K562 (cell line): ENCODE measurements at regions not wholly inside any gene's neighbourhood (a gene's known extent, or its start where the extent isn't known, plus 50 kb on each side); places are given as distances from the start of the nearest gene placed in this dataset.

Experiments used
- ATAC-seq: fragments of 200-7000 bp; cut with Tn5 transposase; 3 replicates; pipeline ENCODE4 v1.9.1; 2020; ENCODE audit warnings: moderate library complexity
- BruUV-seq: library from RNA; stranded (reverse); fragments of 400-500 nt; replicated peaks from 2 replicates; lab custom pipeline; 2021; lab: Mats Ljungman, UMichigan
- CTCF ChIA-PET: fragments of 300-600 bp; formaldehyde crosslinking; extraction: SDS; loops from one replicate; lab custom pipeline; 2021; ENCODE audit warnings: low intra/inter-chr PET ratio; lab: Yijun Ruan, JAX
- POLR2A ChIA-PET: fragments of 300-600, 350-650 bp; sonication (Branson Sonifier 250); formaldehyde crosslinking; extraction: SDS; loops from one replicate; lab custom pipeline; 2021; ENCODE audit warnings: antibody characterized with exemption, inconsistent platforms; lab: Yijun Ruan, JAX
- DNase-seq, 4 experiments: peaks; one replicate each; pipeline versions ENCODE4 v3.0.0 to v3.0.0-alpha.2; 2011 to 2018; ENCODE audit warnings: low spot score in 3 of 4, mixed read lengths in 3 of 4; ENCODE audit errors: extremely low read depth in 1 of 4
- FAIRE-seq: peaks from 2 replicates; lab custom pipeline; 2011; peaks lifted over from hg19 to GRCh38; lab: Jason Lieb, UNC
- H2AFZ ChIP-seq: 2 replicates; pipeline ENCODE4 v1.6.0; 2011; ENCODE audit warnings: low read depth, low read length, control low read depth, inconsistent platforms
- H3K27ac ChIP-seq: fragments of 200-600 bp; 3 replicates; pipeline ENCODE4 v1.8.0; 2011; ENCODE audit warnings: low read depth, mild to moderate bottlenecking, control low read depth, inconsistent platforms, low read length, moderate library complexity, mixed read lengths; ENCODE audit errors: extremely low read depth
- H3K27me3 ChIP-seq, 2 experiments: fragments of 300-600 bp in 1 of 2; 2 replicates in 1 of 2; 3 replicates in 1 of 2; pipeline versions ENCODE4 v1.6.0 to v1.8.0; 2011; ENCODE audit warnings: inconsistent platforms in 2 of 2, low read length in 2 of 2, mild to moderate bottlenecking in 1 of 2, mixed read lengths in 1 of 2, moderate library complexity in 1 of 2; ENCODE audit not compliant: control insufficient read depth in 2 of 2, insufficient read depth in 2 of 2
- H3K36me3 ChIP-seq: fragments of 300-600 bp; 3 replicates; pipeline ENCODE4 v1.8.0; 2011; ENCODE audit warnings: mild to moderate bottlenecking, low read length, inconsistent platforms; ENCODE audit not compliant: control insufficient read depth, insufficient read depth
- H3K4me1 ChIP-seq, 2 experiments: fragments of 200-600 bp in 1 of 2; replicated peaks in 1 of 2; 2 replicates in 1 of 2; 3 replicates in 1 of 2; pipeline versions ENCODE4 v1.5.1 to v1.8.0; 2011; ENCODE audit warnings: inconsistent platforms in 2 of 2, low read length in 2 of 2, mild to moderate bottlenecking in 1 of 2, mixed read lengths in 1 of 2, moderate library complexity in 1 of 2; ENCODE audit not compliant: control insufficient read depth in 2 of 2, insufficient read depth in 2 of 2
- H3K4me2 ChIP-seq: 2 replicates; pipeline ENCODE4 v1.6.1; 2011; ENCODE audit warnings: low read length, control low read depth, inconsistent platforms, mixed read lengths; ENCODE audit not compliant: insufficient read depth
- H3K4me3 ChIP-seq: fragments of 200-600 bp; sonication (generic), shearing (Covaris generic); 2 replicates; pipeline ENCODE4 v1.5.1; 2016; ENCODE audit warnings: control low read depth, inconsistent platforms
- H3K79me2 ChIP-seq: fragments of 200-600 bp; 3 replicates; pipeline ENCODE4 v1.8.0; 2011; ENCODE audit warnings: low read length, inconsistent platforms; ENCODE audit not compliant: control insufficient read depth, insufficient read depth
- H3K9ac ChIP-seq, 2 experiments: 2 replicates each; pipeline versions ENCODE4 v1.6.0 to v1.6.1; 2011; ENCODE audit warnings: low read depth in 2 of 2, low read length in 2 of 2, control low read depth in 1 of 2, inconsistent platforms in 1 of 2, mild to moderate bottlenecking in 1 of 2, mixed read lengths in 1 of 2; ENCODE audit not compliant: insufficient read depth in 1 of 2
- H3K9me1 ChIP-seq: one replicate; pipeline ENCODE4 v1.6.0; 2011; ENCODE audit warnings: inconsistent platforms, mild to moderate bottlenecking, low read length, moderate library complexity; ENCODE audit not compliant: control insufficient read depth, insufficient read depth
- H3K9me3 ChIP-seq: replicated peaks from 2 replicates; pipeline ENCODE4 v1.5.1; 2011; ENCODE audit warnings: low read depth, low read length, inconsistent platforms; ENCODE audit not compliant: control insufficient read depth, insufficient read depth
- H4K20me1 ChIP-seq: replicated peaks from 2 replicates; pipeline ENCODE4 v1.6.1; 2011; ENCODE audit warnings: low read length, inconsistent platforms, mixed read lengths; ENCODE audit not compliant: control insufficient read depth, insufficient read depth
- ATF7 ChIP-seq: fragments of 450-650 bp; IDR thresholded peaks from 2 replicates; pipeline ENCODE4 v1.7.1; 2014; ENCODE audit warnings: mild to moderate bottlenecking, moderate library complexity
- CREM ChIP-seq: IDR thresholded peaks from 2 replicates; pipeline ENCODE4 v1.6.1; 2014; ENCODE audit warnings: antibody characterized with exemption, low read depth
- DMBX1 ChIP-seq: fragments of 250-450 bp; sonication (Bioruptor Pico); IDR thresholded peaks from 2 replicates; pipeline ENCODE4 v1.8.0; 2022; ENCODE audit warnings: inconsistent platforms, mild to moderate bottlenecking, moderate library complexity, borderline replicate concordance
- GABPB2 ChIP-seq: fragments of 250-450 bp; sonication (Bioruptor Pico); conservative IDR thresholded peaks from 2 replicates; pipeline ENCODE4 v1.5.1; 2021; ENCODE audit warnings: mild to moderate bottlenecking
- GTF3C2 ChIP-seq: IDR thresholded peaks from 3 replicates; pipeline ENCODE4 v1.6.1; 2011; ENCODE audit warnings: borderline replicate concordance, mild to moderate bottlenecking, moderate library complexity; ENCODE audit not compliant: insufficient read length; ENCODE audit errors: extremely low read depth
- HLTF ChIP-seq: fragments of 450-650 bp; IDR thresholded peaks from 2 replicates; pipeline ENCODE4 v1.6.1; 2016
- NFE2 ChIP-seq: IDR thresholded peaks from 2 replicates; pipeline ENCODE4 v1.6.1; 2014; ENCODE audit warnings: antibody characterized with exemption, low read depth
- NR3C1 ChIP-seq: sonication (generic); formaldehyde crosslinking; IDR thresholded peaks from 2 replicates; pipeline ENCODE4 v1.8.1; 2022; ENCODE audit warnings: missing genetic modification reagents
- NUFIP1 ChIP-seq: fragments of 450-650 bp; IDR thresholded peaks from 2 replicates; pipeline ENCODE4 v1.6.1; 2018; ENCODE audit not compliant: partially characterized antibody
- PHB2 ChIP-seq: fragments of 450-650 bp; IDR thresholded peaks from 2 replicates; pipeline ENCODE4 v1.6.1; 2017; ENCODE audit warnings: low read depth
- PRDM10 ChIP-seq: fragments of 450-650 bp; IDR thresholded peaks from 2 replicates; pipeline ENCODE4 v1.6.1; 2018; ENCODE audit not compliant: partially characterized antibody
- TFAM ChIP-seq: fragments of 250-450 bp; sonication (Bioruptor Pico); conservative IDR thresholded peaks from 2 replicates; pipeline ENCODE4 v1.5.0; 2021; ENCODE audit warnings: mild to moderate bottlenecking, moderate library complexity
- YBX1 ChIP-seq: fragments of 450-650 bp; IDR thresholded peaks from 2 replicates; pipeline ENCODE4 v1.7.1; 2016; ENCODE audit warnings: mild to moderate bottlenecking
- ZNF41 ChIP-seq: fragments of 250-450 bp; sonication (Bioruptor Pico); conservative IDR thresholded peaks from 2 replicates; pipeline ENCODE4 v1.4.0; 2020; ENCODE audit warnings: mild to moderate bottlenecking
- ZNF717 ChIP-seq: fragments of 250-450 bp; sonication (Bioruptor Pico); IDR thresholded peaks from 2 replicates; pipeline ENCODE4 v1.5.0; 2021
- WGBS: fragments of 100-300 bp; shearing (Covaris generic); methylation state at CpG from one replicate; pipeline ENCODE4 v1.1.6; 2016; ENCODE audit warnings: low coverage, mixed read lengths; ENCODE audit not compliant: insufficient coverage; ENCODE audit errors: missing lambda C conversion rate; 5-methylcytosine and 5-hydroxymethylcytosine counted together
- in situ Hi-C: fragments of 300-500 bp; cut with MboI; formaldehyde crosslinking; loops from 4 replicates; pipeline ENCODE4 v1.15.0; 2018; ENCODE audit warnings: inconsistent platforms, mixed read lengths
- intact Hi-C: fragments of 100-400 bp; cut with micrococcal nuclease; formaldehyde crosslinking; loops from 2 replicates; pipeline ENCODE4 v1.14.2; 2022

- Histone ChIP-seq H3K9me1 (no peaks in the 10 kb centered on the region), H4K20me1 (no peaks in the 10 kb centered on the region), H3K36me3 (no peaks in the 10 kb centered on the region), H3K4me2 (no peak overlapping the region; the same call in 1 of the 2 replicates), H3K9me3 (no peaks in the 10 kb centered on the region), H3K9ac (no peak overlapping the region), H3K27ac (no peak overlapping the region), H3K4me3 (no peak overlapping the region), H3K79me2 (no peaks in the 10 kb centered on the region), H3K27me3 (no peaks in the 10 kb centered on the region), H3K4me1 (no peaks in the 10 kb centered on the region; a peak in 1 of 5 replicates), H2AFZ (peak overlapping the region; percentile 68)
- DNase-seq = peak in 1 of 4 experiments; percentile 21
- peak; percentile 59 for ATAC-seq
- in situ Hi-C loops = no loop called here
- intact Hi-C loops = no loop called here
- ChIA-PET CTCF (no interaction called here), POLR2A (interaction anchor here (0.9 kb wide), 1 partner anchor 20 kb away, joined by 3 read pairs; no protein-coding TSS in a partner anchor)
- no TSS peak for BruUV-seq
- FAIRE-seq = no peak
- TF ChIP-seq NFE2 (no peak), PHB2 (no peak), ATF7 (no peak), ZNF41 (CRISPR knock-in tag) (no peak), NUFIP1 (no peak), ZNF717 (CRISPR knock-in tag) (no peak), HLTF (no peak), GABPB2 (no peak), PRDM10 (no peak), NR3C1 (CRISPR knock-in tag) (no peak), DMBX1 (CRISPR knock-in tag) (no peak), CREM (no peak), YBX1 (no peak), TFAM (no peak), GTF3C2 (no peak)
- WGBS = 13% methylated on average over 10 of the region's 10 CpGs
These were observed 591.9 kb downstream of the TMEM182 start for GRCh38 chr2:103353774-103354173.
